ENCODE measurements at regions not wholly inside any gene's neighbourhood (a gene's known extent, or its start where the extent isn't known, plus 50 kb on each side); places are given as distances from the start of the nearest gene placed in this dataset.

DNA sequence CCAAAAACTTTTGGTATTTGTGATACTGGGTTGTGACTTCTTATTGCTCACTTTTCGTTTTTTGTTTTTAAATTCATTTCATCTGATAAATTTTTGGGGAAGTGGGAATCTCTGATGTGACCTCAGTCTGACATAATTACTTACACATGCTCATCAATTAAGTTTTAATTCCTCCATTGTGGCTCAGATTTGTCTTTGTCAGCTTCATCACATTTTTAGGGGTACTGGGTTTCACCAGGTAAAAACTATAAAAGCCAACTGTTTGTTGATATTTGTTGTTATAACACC is 425.3 kb upstream of the TGFBR2 start:
- WGBS (ENCODE audit: insufficient coverage): no CpG with 5 or more reads among the region's 1 CpG
- peaks cover 0 to 3% (median 0%) of the 10 kb centered on the region in 3 donors for H3K27me3 Mint-ChIP-seq (ENCODE audit: low read depth in 3 of 3)
- no peaks in the 10 kb centered on the region for H3K36me3 ChIP-seq (replicated peaks in 1 of 2; ENCODE audit: control insufficient read depth in 1 of 2, insufficient read depth in 2 of 2, low read length in 2 of 2)
- H3K9me3 Mint-ChIP-seq: peaks cover 0 to 2% (median 0%) of the 10 kb centered on the region in 7 donors
- peaks cover 22% of the 10 kb centered on the region for H3K4me1 Mint-ChIP-seq
- TF ChIP-seq, protein P1, sequence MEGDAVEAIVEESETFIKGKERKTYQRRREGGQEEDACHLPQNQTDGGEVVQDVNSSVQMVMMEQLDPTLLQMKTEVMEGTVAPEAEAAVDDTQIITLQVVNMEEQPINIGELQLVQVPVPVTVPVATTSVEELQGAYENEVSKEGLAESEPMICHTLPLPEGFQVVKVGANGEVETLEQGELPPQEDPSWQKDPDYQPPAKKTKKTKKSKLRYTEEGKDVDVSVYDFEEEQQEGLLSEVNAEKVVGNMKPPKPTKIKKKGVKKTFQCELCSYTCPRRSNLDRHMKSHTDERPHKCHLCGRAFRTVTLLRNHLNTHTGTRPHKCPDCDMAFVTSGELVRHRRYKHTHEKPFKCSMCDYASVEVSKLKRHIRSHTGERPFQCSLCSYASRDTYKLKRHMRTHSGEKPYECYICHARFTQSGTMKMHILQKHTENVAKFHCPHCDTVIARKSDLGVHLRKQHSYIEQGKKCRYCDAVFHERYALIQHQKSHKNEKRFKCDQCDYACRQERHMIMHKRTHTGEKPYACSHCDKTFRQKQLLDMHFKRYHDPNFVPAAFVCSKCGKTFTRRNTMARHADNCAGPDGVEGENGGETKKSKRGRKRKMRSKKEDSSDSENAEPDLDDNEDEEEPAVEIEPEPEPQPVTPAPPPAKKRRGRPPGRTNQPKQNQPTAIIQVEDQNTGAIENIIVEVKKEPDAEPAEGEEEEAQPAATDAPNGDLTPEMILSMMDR (IDR thresholded peaks at IDR 0.05): no peak
- no peak overlapping the region for H3K4me2 ChIP-seq (replicated peaks; ENCODE audit: extremely low read depth, low read length, poor library complexity, severe bottlenecking)
- no peaks in the 10 kb centered on the region for H4K20me1 ChIP-seq (ENCODE audit: insufficient read depth, low read length)
- H3K27me3 ChIP-seq (ENCODE audit: control insufficient read depth in 2 of 2, insufficient read depth in 2 of 2, low read length in 2 of 2): no peaks in the 10 kb centered on the region
- peak overlapping the region in 5 of 7 donors; percentile 75 to 85 (median 82) for H3K27ac Mint-ChIP-seq
- peaks cover 14 to 17% of the 10 kb centered on the region in 2 donors for H3K4me1 ChIP-seq (ENCODE audit: control insufficient read depth in 1 of 2, insufficient read depth in 2 of 2, low read length in 2 of 2)
- no peaks in the 10 kb centered on the region for H3K36me3 Mint-ChIP-seq
- no peak overlapping the region for H2AFZ ChIP-seq (ENCODE audit: insufficient read depth, low read depth, low read length, poor library complexity, severe bottlenecking)
- no peaks in the 10 kb centered on the region for H3K79me2 ChIP-seq (ENCODE audit: insufficient read depth, low read length)
- H3K9me3 ChIP-seq (replicated peaks in 1 of 2; ENCODE audit: control insufficient read depth in 1 of 2, insufficient read depth in 1 of 2, low read length in 2 of 2): no peaks in the 10 kb centered on the region
- no peak overlapping the region for H3K4me3 ChIP-seq (replicated peaks in 1 of 3; ENCODE audit: low read depth in 2 of 3, low read length in 3 of 3)
- H3K27ac ChIP-seq (ENCODE audit: low read depth in 1 of 2, low read length in 2 of 2): peak overlapping the region in 1 of 2 donors; percentile 35
- DNase-seq: peak in 2 of 3 donors; percentile 31 to 49
- no peak overlapping the region for H3K4me3 Mint-ChIP-seq
- H3K9ac ChIP-seq (ENCODE audit: insufficient read depth, low read length, poor library complexity, severe bottlenecking): no peak overlapping the region
- intact Hi-C loops (cut with micrococcal nuclease): no loop called here

DNA sequence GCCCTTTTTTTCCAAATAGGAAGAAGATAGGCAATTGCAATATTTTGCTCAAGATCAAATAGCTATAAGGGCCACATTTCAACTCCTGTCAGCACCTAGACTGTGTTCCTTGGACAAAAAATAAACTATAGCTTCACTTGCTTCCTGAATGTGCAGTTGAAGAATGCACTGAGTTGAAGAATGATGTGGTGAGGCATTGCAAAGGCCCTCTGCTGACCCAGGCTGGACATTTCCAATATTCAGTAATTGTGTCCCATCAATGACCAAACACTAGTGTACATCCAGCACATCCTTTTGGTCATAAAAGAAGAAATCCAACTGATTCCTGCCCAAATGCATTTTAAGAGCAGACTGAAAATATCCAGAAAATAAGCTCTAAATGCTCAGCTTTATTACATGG is 424.8 kb upstream of the TGFBR2 start:
- Histone ChIP-seq H3K27me3 (ENCODE audit: control insufficient read depth in 2 of 2, insufficient read depth in 2 of 2, low read length in 2 of 2) (no peaks in the 10 kb centered on the region), H3K9me3 (replicated peaks in 1 of 2; ENCODE audit: control insufficient read depth in 1 of 2, insufficient read depth in 1 of 2, low read length in 2 of 2) (no peaks in the 10 kb centered on the region), H2AFZ (ENCODE audit: insufficient read depth, low read depth, low read length, poor library complexity, severe bottlenecking) (no peak overlapping the region), H3K4me3 (replicated peaks in 1 of 3; ENCODE audit: low read depth in 2 of 3, low read length in 3 of 3) (no peak overlapping the region), H3K9ac (ENCODE audit: insufficient read depth, low read length, poor library complexity, severe bottlenecking) (no peak overlapping the region), H4K20me1 (ENCODE audit: insufficient read depth, low read length) (no peaks in the 10 kb centered on the region), H3K36me3 (replicated peaks in 1 of 2; ENCODE audit: control insufficient read depth in 1 of 2, insufficient read depth in 2 of 2, low read length in 2 of 2) (no peaks in the 10 kb centered on the region), H3K79me2 (ENCODE audit: insufficient read depth, low read length) (no peaks in the 10 kb centered on the region), H3K4me1 (ENCODE audit: control insufficient read depth in 1 of 2, insufficient read depth in 2 of 2, low read length in 2 of 2) (peaks cover 14 to 17% of the 10 kb centered on the region in 2 donors), H3K4me2 (replicated peaks; ENCODE audit: extremely low read depth, low read length, poor library complexity, severe bottlenecking) (no peak overlapping the region), H3K27ac (ENCODE audit: low read depth in 1 of 2, low read length in 2 of 2) (no peak overlapping the region)
- TF ChIP-seq, protein P1 (IDR thresholded peaks at IDR 0.05): no peak
- no peak for DNase-seq
- no peak overlapping the region for H3K4me3 Mint-ChIP-seq
- intact Hi-C loops (cut with micrococcal nuclease): no loop called here
- no peaks in the 10 kb centered on the region for H3K36me3 Mint-ChIP-seq
- peaks cover 22% of the 10 kb centered on the region for H3K4me1 Mint-ChIP-seq
- no peak overlapping the region for H3K27ac Mint-ChIP-seq
- peaks cover 0 to 2% (median 0%) of the 10 kb centered on the region in 7 donors for H3K9me3 Mint-ChIP-seq
- H3K27me3 Mint-ChIP-seq (ENCODE audit: low read depth in 3 of 3): peaks cover 0 to 3% (median 0%) of the 10 kb centered on the region in 3 donors

Data from CD14-positive monocyte (primary cell).